Stimulated activated naive CD8-positive, alpha-beta T cell treated with anti-CD3 and anti-CD28 coated beads, Interleukin-15, amount 100 ng/mL, for 72 hours (primary cell): ENCODE measurements at regions not wholly inside any gene's neighbourhood (a gene's known extent, or its start where the extent isn't known, plus 50 kb on each side); places are given as distances from the start of the nearest gene placed in this dataset.

ENCODE experiments used
- ATAC-seq: fragments of 150-1000 bp; cut with Tn5 transposase; 2 replicates; pipeline ENCODE4 v1.10.0; 2021; ENCODE audit warnings: mild to moderate bottlenecking, moderate library complexity
- DNase-seq, 2 donors: peaks; one replicate each; pipeline ENCODE4 v3.0.0; 2021 to 2022
- H3K27ac Mint-ChIP-seq, 2 donors: one replicate each; pipeline ENCODE4 v1.8.0; 2022; ENCODE audit warnings: mild to moderate bottlenecking in 2 of 2, mixed read lengths in 2 of 2, moderate library complexity in 2 of 2
- H3K27me3 Mint-ChIP-seq: one replicate; pipeline ENCODE4 v1.8.0; 2022; ENCODE audit warnings: mixed read lengths
- H3K4me1 Mint-ChIP-seq: one replicate; pipeline ENCODE4 v1.8.0; 2022; ENCODE audit warnings: mild to moderate bottlenecking, mixed read lengths
- H3K4me3 Mint-ChIP-seq, 2 donors: one replicate each; pipeline ENCODE4 v1.8.0; 2022; ENCODE audit warnings: mild to moderate bottlenecking in 2 of 2, mixed read lengths in 2 of 2, moderate library complexity in 1 of 2
- H3K9me3 Mint-ChIP-seq, 2 donors: one replicate each; pipeline ENCODE4 v1.8.0; 2022; ENCODE audit warnings: mixed read lengths in 2 of 2

- DNase-seq: no peak
- Mint-ChIP-seq H3K27me3 (peaks cover 6% of the 10 kb centered on the region), H3K4me3 (no peak overlapping the region), H3K9me3 (peaks cover 7 to 11% of the 10 kb centered on the region in 2 donors), H3K27ac (peak overlapping the region; percentile 27 to 68), H3K4me1 (no peaks in the 10 kb centered on the region)
- ATAC-seq: no peak
These were observed 263.1 kb upstream of the MOCS1 start for GRCh38 chr6:40197371-40197770.

GRCh38 chr6:40196135-40196518 lies 261.9 kb upstream of the MOCS1 start:
- H3K4me3 Mint-ChIP-seq: no peak overlapping the region
- peaks cover 6% of the 10 kb centered on the region for H3K27me3 Mint-ChIP-seq
- H3K4me1 Mint-ChIP-seq: no peaks in the 10 kb centered on the region
- DNase-seq (no peak), ATAC-seq (no peak)
- peaks cover 2 to 6% of the 10 kb centered on the region in 2 donors for H3K9me3 Mint-ChIP-seq
- H3K27ac Mint-ChIP-seq: peak overlapping the region in 1 of 2 donors; percentile 42

- ATAC-seq: no peak
- H3K27me3 Mint-ChIP-seq: peaks cover 6% of the 10 kb centered on the region
- no peak overlapping the region for H3K4me3 Mint-ChIP-seq
- peak overlapping the region in 1 of 2 donors; percentile 42 for H3K27ac Mint-ChIP-seq
- DNase-seq: no peak
- peaks cover 0 to 4% of the 10 kb centered on the region in 2 donors for H3K9me3 Mint-ChIP-seq
- H3K4me1 Mint-ChIP-seq: no peaks in the 10 kb centered on the region
These were observed 261.3 kb upstream of the MOCS1 start for GRCh38 chr6:40195428-40196134.

GRCh38 chr6:40194447-40195170 lies 260.3 kb upstream of the MOCS1 start:
- Mint-ChIP-seq H3K9me3 (no peaks in the 10 kb centered on the region), H3K4me1 (no peaks in the 10 kb centered on the region), H3K4me3 (no peak overlapping the region), H3K27ac (no peak overlapping the region), H3K27me3 (peaks cover 6% of the 10 kb centered on the region)
- ATAC-seq (no peak), DNase-seq (no peak)

GRCh38 chr6:40192516-40192915 lies 258.3 kb upstream of the MOCS1 start:
- no peak for ATAC-seq
- Mint-ChIP-seq H3K4me1 (no peaks in the 10 kb centered on the region), H3K9me3 (no peaks in the 10 kb centered on the region), H3K27ac (no peak overlapping the region), H3K4me3 (no peak overlapping the region), H3K27me3 (peaks cover 18% of the 10 kb centered on the region)
- no peak for DNase-seq

- Mint-ChIP-seq H3K4me3 (no peak overlapping the region), H3K4me1 (no peaks in the 10 kb centered on the region), H3K27ac (no peak overlapping the region), H3K27me3 (peaks cover 30% of the 10 kb centered on the region), H3K9me3 (peaks cover 9 to 10% of the 10 kb centered on the region in 2 donors)
- DNase-seq (no peak), ATAC-seq (no peak)
These were observed 254.7 kb upstream of the MOCS1 start for GRCh38 chr6:40188931-40189330.

- no peak for DNase-seq
- peaks cover 30% of the 10 kb centered on the region for H3K27me3 Mint-ChIP-seq
- no peak overlapping the region for H3K4me3 Mint-ChIP-seq
- H3K27ac Mint-ChIP-seq: peak overlapping the region in 1 of 2 donors; percentile 8
- no peaks in the 10 kb centered on the region for H3K4me1 Mint-ChIP-seq
- no peak for ATAC-seq
- H3K9me3 Mint-ChIP-seq: peaks cover 22% of the 10 kb centered on the region in 2 donors
These were observed 253.4 kb upstream of the MOCS1 start for GRCh38 chr6:40187535-40188144.

GRCh38 chr6:40185486-40185885 lies 251.2 kb upstream of the MOCS1 start:
- ATAC-seq (no peak), DNase-seq (no peak)
- Mint-ChIP-seq H3K4me1 (no peaks in the 10 kb centered on the region), H3K27ac (no peak overlapping the region), H3K9me3 (peaks cover 25 to 27% of the 10 kb centered on the region in 2 donors), H3K27me3 (peaks cover 30% of the 10 kb centered on the region), H3K4me3 (no peak overlapping the region)

- Mint-ChIP-seq H3K27ac (peak overlapping the region; percentile 30 to 78), H3K4me3 (no peak overlapping the region), H3K27me3 (peaks cover 38% of the 10 kb centered on the region), H3K9me3 (peaks cover 25 to 27% of the 10 kb centered on the region in 2 donors), H3K4me1 (no peaks in the 10 kb centered on the region)
- ATAC-seq: no peak
- DNase-seq: no peak
These were observed 249.6 kb upstream of the MOCS1 start for GRCh38 chr6:40183902-40184301.

GRCh38 chr6:40181367-40181766 lies 247.1 kb upstream of the MOCS1 start:
- peaks cover 25 to 33% of the 10 kb centered on the region in 2 donors for H3K9me3 Mint-ChIP-seq
- no peak overlapping the region for H3K4me3 Mint-ChIP-seq
- H3K4me1 Mint-ChIP-seq: no peaks in the 10 kb centered on the region
- peaks cover 34% of the 10 kb centered on the region for H3K27me3 Mint-ChIP-seq
- H3K27ac Mint-ChIP-seq: no peak overlapping the region
- ATAC-seq: no peak
- no peak for DNase-seq

GRCh38 chr6:40180271-40180670 lies 246.0 kb upstream of the MOCS1 start:
- Mint-ChIP-seq H3K4me1 (no peaks in the 10 kb centered on the region), H3K4me3 (no peak overlapping the region), H3K27ac (no peak overlapping the region), H3K9me3 (peaks cover 25 to 33% of the 10 kb centered on the region in 2 donors), H3K27me3 (peaks cover 34% of the 10 kb centered on the region)
- DNase-seq (no peak), ATAC-seq (no peak)

- no peak overlapping the region for H3K27ac Mint-ChIP-seq
- DNase-seq (no peak), ATAC-seq (no peak)
- H3K27me3 Mint-ChIP-seq: peaks cover 34% of the 10 kb centered on the region
- H3K9me3 Mint-ChIP-seq: peaks cover 20 to 28% of the 10 kb centered on the region in 2 donors
- H3K4me3 Mint-ChIP-seq: no peak overlapping the region
- no peaks in the 10 kb centered on the region for H3K4me1 Mint-ChIP-seq
These were observed 245.2 kb upstream of the MOCS1 start for GRCh38 chr6:40179496-40179895.

GRCh38 chr6:40177598-40177997 lies 243.3 kb upstream of the MOCS1 start:
- Mint-ChIP-seq H3K27me3 (peaks cover 34% of the 10 kb centered on the region), H3K9me3 (peaks cover 3 to 10% of the 10 kb centered on the region in 2 donors), H3K4me3 (no peak overlapping the region), H3K4me1 (no peaks in the 10 kb centered on the region), H3K27ac (no peak overlapping the region)
- no peak for ATAC-seq
- DNase-seq: no peak

GRCh38 chr6:40176152-40176551 lies 241.9 kb upstream of the MOCS1 start:
- ATAC-seq: no peak

GRCh38 chr6:40172272-40172671 lies 238.0 kb upstream of the MOCS1 start:
- ATAC-seq: no peak
- DNase-seq: no peak
- Mint-ChIP-seq H3K4me3 (no peak overlapping the region), H3K4me1 (no peaks in the 10 kb centered on the region), H3K27me3 (peaks cover 52% of the 10 kb centered on the region), H3K27ac (no peak overlapping the region), H3K9me3 (peaks cover 0 to 6% of the 10 kb centered on the region in 2 donors)

More at GRCh38 chr6:40176152-40176551, 241.9 kb upstream of the MOCS1 start:
- Mint-ChIP-seq H3K27ac (no peak overlapping the region), H3K4me3 (no peak overlapping the region), H3K27me3 (peaks cover 43% of the 10 kb centered on the region), H3K4me1 (no peaks in the 10 kb centered on the region), H3K9me3 (peaks cover 0 to 6% of the 10 kb centered on the region in 2 donors)
- DNase-seq: no peak

GRCh38 chr6:40171343-40171742 lies 237.1 kb upstream of the MOCS1 start:
- H3K27me3 Mint-ChIP-seq: peaks cover 42% of the 10 kb centered on the region
- no peak for DNase-seq
- no peak overlapping the region for H3K4me3 Mint-ChIP-seq
- peaks cover 0 to under 1% of the 10 kb centered on the region in 2 donors for H3K9me3 Mint-ChIP-seq
- no peak overlapping the region for H3K27ac Mint-ChIP-seq
- no peaks in the 10 kb centered on the region for H3K4me1 Mint-ChIP-seq
- ATAC-seq: no peak
